ENCODE measurements at regions not wholly inside any gene's neighbourhood (a gene's known extent, or its start where the extent isn't known, plus 50 kb on each side); places are given as distances from the start of the nearest gene placed in this dataset.

GRCh38 chr5:63700241-63700640 lies 262.0 kb downstream of the HTR1A start:
- BruUV-seq (replicated peaks) = no TSS peak
- Mint-ChIP-seq H3K27me3 (ENCODE audit: unreplicated experiment) (no peaks in the 10 kb centered on the region), H3K4me1 (ENCODE audit: low read depth, unreplicated experiment) (no peaks in the 10 kb centered on the region)

GRCh38 chr5:63697811-63698210 lies 264.4 kb downstream of the HTR1A start:
- Mint-ChIP-seq H3K36me3 (ENCODE audit: insufficient read depth, unreplicated experiment) (no peaks in the 10 kb centered on the region), H3K4me3 (ENCODE audit: low read depth, unreplicated experiment) (no peak overlapping the region), H3K27ac (ENCODE audit: unreplicated experiment) (no peak overlapping the region), H3K4me1 (ENCODE audit: low read depth, unreplicated experiment) (no peaks in the 10 kb centered on the region), H3K9me3 (ENCODE audit: low read depth, unreplicated experiment) (no peaks in the 10 kb centered on the region), H3K27me3 (ENCODE audit: unreplicated experiment) (no peaks in the 10 kb centered on the region)
- DNase-seq = no peak
- intact Hi-C loops (cut with micrococcal nuclease; ENCODE audit: unreplicated experiment) = no loop called here
- CTCF ChIA-PET = no interaction called here
- no TSS peak for BruUV-seq (replicated peaks)
- TF ChIP-seq CTCF (IDR thresholded peaks at IDR 0.05; ENCODE audit: unreplicated experiment) = no peak

More at GRCh38 chr5:63700241-63700640, 262.0 kb downstream of the HTR1A start:
- TF ChIP-seq CTCF (IDR thresholded peaks at IDR 0.05; ENCODE audit: unreplicated experiment) = no peak
- intact Hi-C loops (cut with micrococcal nuclease; ENCODE audit: unreplicated experiment) = no loop called here
- Mint-ChIP-seq H3K36me3 (ENCODE audit: insufficient read depth, unreplicated experiment) (no peaks in the 10 kb centered on the region), H3K4me3 (ENCODE audit: low read depth, unreplicated experiment) (no peak overlapping the region), H3K27ac (ENCODE audit: unreplicated experiment) (no peak overlapping the region), H3K9me3 (ENCODE audit: low read depth, unreplicated experiment) (no peaks in the 10 kb centered on the region)
- DNase-seq = no peak
- CTCF ChIA-PET = no interaction called here

GRCh38 chr5:63690546-63690945 lies 271.7 kb downstream of the HTR1A start:
- no peak overlapping the region for H3K4me3 Mint-ChIP-seq (ENCODE audit: low read depth, unreplicated experiment)
- intact Hi-C loops (cut with micrococcal nuclease; ENCODE audit: unreplicated experiment) = no loop called here
- peaks cover 11% of the 10 kb centered on the region for H3K4me1 Mint-ChIP-seq (ENCODE audit: low read depth, unreplicated experiment)
- no peaks in the 10 kb centered on the region for H3K9me3 Mint-ChIP-seq (ENCODE audit: low read depth, unreplicated experiment)
- no peak for TF ChIP-seq CTCF (IDR thresholded peaks at IDR 0.05; ENCODE audit: unreplicated experiment)
- H3K27ac Mint-ChIP-seq (ENCODE audit: unreplicated experiment) = no peak overlapping the region
- H3K27me3 Mint-ChIP-seq (ENCODE audit: unreplicated experiment) = no peaks in the 10 kb centered on the region
- no TSS peak for BruUV-seq (replicated peaks)
- CTCF ChIA-PET = no interaction called here
- H3K36me3 Mint-ChIP-seq (ENCODE audit: insufficient read depth, unreplicated experiment) = no peaks in the 10 kb centered on the region
- no peak for DNase-seq

GRCh38 chr5:63687854-63688516 lies 274.3 kb downstream of the HTR1A start:
- Mint-ChIP-seq H3K27ac (ENCODE audit: unreplicated experiment) (no peak overlapping the region), H3K4me1 (ENCODE audit: low read depth, unreplicated experiment) (peaks cover 13% of the 10 kb centered on the region), H3K4me3 (ENCODE audit: low read depth, unreplicated experiment) (no peak overlapping the region), H3K9me3 (ENCODE audit: low read depth, unreplicated experiment) (no peaks in the 10 kb centered on the region), H3K27me3 (ENCODE audit: unreplicated experiment) (no peaks in the 10 kb centered on the region), H3K36me3 (ENCODE audit: insufficient read depth, unreplicated experiment) (no peaks in the 10 kb centered on the region)
- intact Hi-C loops (cut with micrococcal nuclease; ENCODE audit: unreplicated experiment) = no loop called here
- BruUV-seq (replicated peaks) = no TSS peak
- CTCF ChIA-PET = no interaction called here
- TF ChIP-seq CTCF (IDR thresholded peaks at IDR 0.05; ENCODE audit: unreplicated experiment) = no peak
- no peak for DNase-seq

Measured in Calu3 (cell line).